Astrocyte of the cerebellum (primary cell): ENCODE measurements at regions not wholly inside any gene's neighbourhood (a gene's known extent, or its start where the extent isn't known, plus 50 kb on each side); places are given as distances from the start of the nearest gene placed in this dataset.
A peak's percentile ranks its signal among the peaks of the same experiment; 100 is the strongest.

Experiments used
- DNase-seq: peaks from one replicate; pipeline ENCODE4 v3.0.0-alpha.2; 2011; ENCODE audit warnings: low read depth
- H3K4me3 ChIP-seq: 2 replicates; pipeline ENCODE4 v1.5.1; 2011; ENCODE audit warnings: mild to moderate bottlenecking, low read depth, low read length, moderate library complexity
- in situ Hi-C: cut with HindIII; loops from 2 replicates; pipeline ENCODE4 v1.10.0; 2017; ENCODE audit warnings: low sequenced_read_pairs
- TF ChIP-seq, protein P1 (sequence below): IDR thresholded peaks from 2 replicates; pipeline ENCODE4 v1.5.1; 2012; ENCODE audit warnings: low read length, low read depth, moderate library complexity, mild to moderate bottlenecking; ENCODE audit errors: missing control alignments

DNA sequence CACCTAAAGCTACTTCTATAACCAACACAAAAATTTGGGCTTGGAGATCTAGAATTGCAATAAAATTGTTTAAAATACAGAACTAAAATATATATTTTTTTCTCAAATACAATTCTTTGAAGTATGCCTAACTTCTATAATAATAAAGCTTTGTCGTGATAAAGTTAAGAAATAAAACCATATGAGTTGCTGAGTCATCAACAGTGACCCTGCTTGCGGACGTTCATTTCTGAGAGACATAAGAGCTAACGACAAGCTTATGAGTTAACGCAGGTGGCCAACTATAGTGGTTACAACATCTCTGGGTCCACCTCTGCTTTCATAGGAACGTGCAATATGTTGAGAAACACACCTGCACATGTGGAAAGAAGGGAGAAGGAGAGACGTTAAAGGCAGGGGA, 407.1 kb upstream of the SLC14A2 start:
- TF ChIP-seq, protein P1, sequence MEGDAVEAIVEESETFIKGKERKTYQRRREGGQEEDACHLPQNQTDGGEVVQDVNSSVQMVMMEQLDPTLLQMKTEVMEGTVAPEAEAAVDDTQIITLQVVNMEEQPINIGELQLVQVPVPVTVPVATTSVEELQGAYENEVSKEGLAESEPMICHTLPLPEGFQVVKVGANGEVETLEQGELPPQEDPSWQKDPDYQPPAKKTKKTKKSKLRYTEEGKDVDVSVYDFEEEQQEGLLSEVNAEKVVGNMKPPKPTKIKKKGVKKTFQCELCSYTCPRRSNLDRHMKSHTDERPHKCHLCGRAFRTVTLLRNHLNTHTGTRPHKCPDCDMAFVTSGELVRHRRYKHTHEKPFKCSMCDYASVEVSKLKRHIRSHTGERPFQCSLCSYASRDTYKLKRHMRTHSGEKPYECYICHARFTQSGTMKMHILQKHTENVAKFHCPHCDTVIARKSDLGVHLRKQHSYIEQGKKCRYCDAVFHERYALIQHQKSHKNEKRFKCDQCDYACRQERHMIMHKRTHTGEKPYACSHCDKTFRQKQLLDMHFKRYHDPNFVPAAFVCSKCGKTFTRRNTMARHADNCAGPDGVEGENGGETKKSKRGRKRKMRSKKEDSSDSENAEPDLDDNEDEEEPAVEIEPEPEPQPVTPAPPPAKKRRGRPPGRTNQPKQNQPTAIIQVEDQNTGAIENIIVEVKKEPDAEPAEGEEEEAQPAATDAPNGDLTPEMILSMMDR = no peak
- in situ Hi-C loops = no loop called here
- no peak overlapping the region for H3K4me3 ChIP-seq
- no peak for DNase-seq

DNA sequence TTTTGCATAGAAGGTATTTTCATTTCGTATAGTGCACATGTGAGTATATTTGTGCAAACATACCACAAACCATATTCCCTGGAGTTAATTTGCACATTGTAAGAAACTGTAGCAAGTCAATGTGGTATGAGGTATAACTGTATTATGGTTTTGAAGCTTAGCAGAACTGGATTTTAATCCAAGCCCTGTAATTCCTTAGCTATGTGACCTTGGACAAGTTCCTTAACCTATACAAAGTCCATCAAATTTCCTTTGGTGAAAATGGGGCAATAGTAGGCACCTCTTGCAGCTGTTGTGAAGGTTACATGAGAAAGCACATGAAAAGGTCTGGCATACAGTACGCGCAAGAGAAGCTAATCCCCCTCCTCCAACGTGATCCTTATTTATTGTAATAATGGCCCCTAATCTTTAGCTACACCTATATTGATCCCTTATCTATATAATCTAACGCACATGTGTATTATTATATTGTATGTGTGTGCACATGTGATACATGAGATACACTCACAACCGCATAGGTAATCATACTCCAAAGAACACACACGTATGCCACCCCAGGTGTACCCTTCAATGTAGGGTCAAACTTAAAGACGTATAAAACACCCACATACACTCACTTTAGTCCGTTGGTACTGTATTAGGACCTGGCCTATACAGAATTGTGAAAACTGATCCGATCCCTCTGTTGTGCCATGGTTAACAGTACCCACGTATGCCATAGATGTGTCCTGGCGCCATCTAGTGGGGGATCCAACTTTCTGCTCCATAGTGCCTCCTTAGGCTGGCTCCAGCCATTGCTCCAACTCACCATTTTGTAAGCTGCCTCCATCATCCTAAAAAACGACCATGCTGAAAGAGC, 402.9 kb upstream of the SLC14A2 start:
- DNase-seq = peak; percentile 38
- no peak overlapping the region for H3K4me3 ChIP-seq
- in situ Hi-C loops = no loop called here
- TF ChIP-seq, protein P1 = peak; percentile 93

DNA sequence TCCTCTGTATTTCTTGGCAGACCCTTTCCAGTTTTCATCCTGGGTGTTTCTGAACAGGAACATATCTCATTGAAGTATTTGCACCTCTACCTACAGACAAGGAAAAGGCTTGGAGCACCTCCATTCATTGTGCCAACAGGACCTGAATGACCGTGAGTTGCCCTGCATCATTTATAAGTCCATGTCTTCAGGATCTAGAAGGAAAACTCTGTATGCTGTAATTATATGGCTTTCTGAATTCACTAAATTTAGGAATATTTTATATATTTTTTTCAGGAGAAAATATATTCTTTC, 402.3 kb upstream of the SLC14A2 start:
- no peak overlapping the region for H3K4me3 ChIP-seq
- in situ Hi-C loops = no loop called here
- no peak for DNase-seq
- TF ChIP-seq, protein P1 = no peak

DNA sequence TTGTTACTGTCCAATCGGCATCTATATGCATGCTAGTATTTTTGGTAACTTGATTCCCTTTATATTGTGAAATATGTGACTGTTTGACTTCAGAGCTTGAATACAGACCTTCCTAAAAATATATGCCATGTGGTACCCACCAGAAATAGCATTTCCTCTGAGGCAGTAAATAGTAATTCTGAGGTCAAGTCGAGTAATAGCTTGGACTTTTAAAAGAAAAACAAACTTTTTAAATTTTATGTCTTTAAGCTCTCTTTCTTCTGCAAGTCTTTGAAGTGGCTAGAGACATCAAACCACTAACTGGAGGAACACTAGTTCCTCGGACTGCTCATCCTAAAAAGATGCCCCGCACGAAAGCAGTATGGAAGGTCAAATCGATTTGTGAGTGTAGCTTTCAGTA, 396.8 kb upstream of the SLC14A2 start:
- TF ChIP-seq, protein P1 = no peak
- in situ Hi-C loops = no loop called here
- no peak overlapping the region for H3K4me3 ChIP-seq
- DNase-seq = no peak

DNA sequence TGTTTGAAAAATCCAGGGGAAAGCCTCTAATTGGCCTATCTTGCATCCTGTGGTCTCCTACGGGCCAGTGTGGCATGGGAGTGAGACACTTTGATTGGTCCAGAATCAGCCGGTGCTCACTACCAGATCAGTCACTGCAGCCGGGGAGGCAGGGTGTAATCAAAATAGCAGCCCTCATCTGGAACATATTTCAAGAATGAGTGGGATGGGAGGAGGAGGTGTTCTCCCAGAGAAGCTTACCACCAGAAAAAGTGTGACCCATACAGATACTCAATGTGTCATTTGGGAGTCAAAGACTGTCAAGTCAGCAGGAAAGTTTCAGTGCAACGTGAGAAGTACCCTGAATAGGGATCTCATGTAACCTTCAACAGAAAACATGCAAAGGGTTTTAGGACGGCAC, 393.9 kb upstream of the SLC14A2 start:
- TF ChIP-seq, protein P1 = no peak
- DNase-seq = no peak
- in situ Hi-C loops = no loop called here
- no peak overlapping the region for H3K4me3 ChIP-seq

DNA sequence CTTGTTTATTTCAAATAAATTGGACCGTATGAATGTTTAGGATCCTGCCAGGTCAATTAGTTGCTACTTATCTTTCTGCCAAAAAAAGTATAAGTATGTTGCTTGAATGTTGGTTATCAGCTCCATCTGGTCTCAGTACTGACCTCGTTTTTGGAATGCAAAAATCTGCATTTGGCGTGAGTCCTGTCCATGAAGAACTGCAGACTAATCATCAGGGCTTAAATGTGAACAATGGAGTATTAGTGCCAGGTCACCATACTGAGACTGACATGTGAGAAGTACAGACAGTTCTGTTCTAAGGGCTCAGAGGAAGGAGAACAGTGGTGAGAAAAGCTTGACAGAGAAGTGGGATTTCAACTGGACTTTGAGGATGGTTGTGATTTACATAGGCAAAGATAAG, 393.1 kb upstream of the SLC14A2 start:
- DNase-seq = no peak
- in situ Hi-C loops = no loop called here
- no peak overlapping the region for H3K4me3 ChIP-seq
- TF ChIP-seq, protein P1 = no peak
